AG09319 (cell line): ENCODE measurements at regions not wholly inside any gene's neighbourhood (a gene's known extent, or its start where the extent isn't known, plus 50 kb on each side); places are given as distances from the start of the nearest gene placed in this dataset.

Experiments used
- DNase-seq: peaks from one replicate; pipeline ENCODE4 v3.0.0-alpha.2; 2010; ENCODE audit warnings: low read depth; ENCODE audit errors: extremely low read depth
- CTCF ChIP-seq: IDR thresholded peaks from 2 replicates; pipeline ENCODE4 v1.5.1; 2011; ENCODE audit warnings: low read depth, mild to moderate bottlenecking, inconsistent platforms, low read length, moderate library complexity

DNA sequence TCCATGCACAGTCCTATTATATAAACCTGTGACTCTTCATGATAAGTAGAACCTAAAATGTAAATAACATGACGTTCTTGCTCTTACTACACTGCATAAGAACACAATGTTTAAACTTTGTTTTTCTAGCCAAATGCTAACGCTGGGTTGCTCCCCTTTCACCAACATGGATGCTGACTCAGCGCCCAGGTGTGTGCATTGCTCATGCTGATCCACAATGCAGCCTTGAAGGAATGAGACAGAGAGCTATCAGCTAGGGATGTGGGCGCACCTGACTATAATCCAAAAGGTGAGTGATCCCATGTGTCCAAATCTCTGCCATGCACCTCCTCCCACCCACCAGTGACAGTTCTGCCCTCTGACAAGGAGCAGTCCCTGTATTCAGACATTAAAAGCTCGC is 235.0 kb downstream of the IRS1 start:
- no peak for TF ChIP-seq CTCF
- no peak for DNase-seq

DNA sequence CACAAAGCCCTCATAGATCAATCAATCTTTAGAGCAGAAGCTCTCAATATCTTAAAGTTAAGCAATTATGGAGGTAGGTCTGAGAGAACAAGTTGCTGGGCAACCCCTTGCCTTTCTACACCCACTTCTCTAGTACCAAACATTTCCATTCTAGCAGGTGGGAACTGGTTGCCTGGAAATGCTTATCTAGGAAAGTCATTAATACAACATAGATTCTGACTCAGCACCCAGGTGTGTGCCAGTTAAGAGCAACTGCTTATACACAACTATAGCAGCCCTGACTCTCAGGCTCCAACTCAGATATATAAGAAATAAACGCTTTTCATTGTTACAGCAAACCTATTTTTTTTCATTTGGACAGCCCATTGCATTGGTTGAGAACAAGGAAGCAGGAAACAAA is 237.7 kb downstream of the IRS1 start:
- TF ChIP-seq CTCF: no peak
- DNase-seq: no peak

DNA sequence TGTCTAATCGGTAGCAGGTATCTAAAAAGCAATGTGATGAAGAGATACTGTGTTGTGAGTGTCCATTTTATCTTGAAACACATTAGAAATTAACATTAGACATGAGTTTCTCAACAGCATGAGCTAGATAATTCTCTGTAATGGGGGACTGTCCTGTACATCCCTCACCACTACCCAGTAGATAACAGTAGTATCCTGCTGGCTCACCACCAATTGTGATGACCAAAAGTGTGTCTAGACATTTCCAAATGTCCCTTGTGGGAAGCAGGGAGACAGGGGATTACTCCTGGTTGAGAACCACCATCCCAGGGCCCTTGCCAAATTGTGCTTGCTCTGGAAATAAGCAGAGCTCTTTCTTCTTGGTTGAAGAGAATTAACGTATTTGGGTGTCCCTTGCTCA is 239.3 kb downstream of the IRS1 start:
- no peak for TF ChIP-seq CTCF
- DNase-seq: no peak

GRCh38 chr2:226559536-226559935 is 240.1 kb downstream of the IRS1 start:
- DNase-seq: no peak
- no peak for TF ChIP-seq CTCF

- no peak for TF ChIP-seq CTCF
Observed at GRCh38 chr2:226558418-226558817, 241.2 kb downstream of the IRS1 start.

GRCh38 chr2:226556050-226556449 is 243.6 kb downstream of the IRS1 start:
- no peak for TF ChIP-seq CTCF

More at GRCh38 chr2:226558418-226558817, 241.2 kb downstream of the IRS1 start:
- DNase-seq: no peak

DNA sequence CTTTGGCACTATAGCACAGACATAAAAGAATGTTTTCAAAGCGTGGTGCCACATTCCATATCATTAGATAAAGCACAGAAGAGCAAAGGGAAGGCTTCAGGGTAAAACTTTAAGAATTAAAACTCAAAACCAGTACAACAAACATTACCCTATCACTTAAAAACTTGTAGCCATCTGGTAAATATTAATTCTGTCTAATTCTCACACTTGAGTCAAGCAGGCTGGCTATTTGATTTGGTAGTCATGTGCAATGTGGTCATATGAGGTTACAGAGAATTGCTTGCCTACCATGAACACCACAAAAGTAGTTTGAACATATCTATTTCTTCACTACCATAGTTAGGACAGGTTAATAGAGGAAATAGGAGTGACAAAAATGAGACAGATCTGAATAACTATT is 244.9 kb downstream of the IRS1 start:
- TF ChIP-seq CTCF: no peak
- DNase-seq: no peak

More at GRCh38 chr2:226556050-226556449, 243.6 kb downstream of the IRS1 start:
- DNase-seq: no peak
